ENCODE measurements at regions not wholly inside any gene's neighbourhood (a gene's known extent, or its start where the extent isn't known, plus 50 kb on each side); places are given as distances from the start of the nearest gene placed in this dataset.
"Not testable (repeated sequence)": the region's sequence is repeated elsewhere in the genome, so short reads cannot be mapped to it uniquely, and the experiment has no call there.

DNA sequence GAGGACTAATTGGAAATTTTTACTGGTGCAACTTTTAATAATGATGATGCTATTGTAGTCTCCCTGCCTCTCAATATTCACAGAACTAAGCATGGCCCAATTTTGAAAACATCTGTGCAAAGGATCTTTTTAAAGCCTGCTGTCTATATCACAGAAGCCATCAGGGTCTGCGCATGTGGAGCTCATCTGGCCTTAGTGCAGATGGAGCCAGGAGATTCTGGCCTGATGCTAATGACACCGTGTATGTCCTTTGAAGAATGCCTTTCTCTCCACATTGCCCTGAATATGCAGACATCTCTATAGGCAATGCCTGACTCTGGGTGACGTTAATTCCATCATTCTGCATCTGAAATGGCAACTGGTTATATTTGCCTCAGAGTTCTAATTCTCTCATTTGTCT is 1205.9 kb downstream of the AACS start:
- H3K79me2 ChIP-seq (ENCODE audit: insufficient read depth, low read length): no peaks in the 10 kb centered on the region
- H4K20me1 ChIP-seq (ENCODE audit: insufficient read depth, low read length): no peaks in the 10 kb centered on the region
- H3K27ac ChIP-seq (ENCODE audit: low read depth, low read length): no peak overlapping the region
- no peak overlapping the region for H3K4me3 ChIP-seq (ENCODE audit: insufficient read depth, low read length)
- no peaks in the 10 kb centered on the region for H3K36me3 ChIP-seq (ENCODE audit: insufficient read depth, low read length)
- no peaks in the 10 kb centered on the region for H3K9me3 ChIP-seq (ENCODE audit: low read depth, low read length)
- H3K4me2 ChIP-seq (ENCODE audit: insufficient read depth, low read length): no peak overlapping the region
- H2AFZ ChIP-seq (ENCODE audit: low read length): no peak overlapping the region
- TF ChIP-seq, protein P1, sequence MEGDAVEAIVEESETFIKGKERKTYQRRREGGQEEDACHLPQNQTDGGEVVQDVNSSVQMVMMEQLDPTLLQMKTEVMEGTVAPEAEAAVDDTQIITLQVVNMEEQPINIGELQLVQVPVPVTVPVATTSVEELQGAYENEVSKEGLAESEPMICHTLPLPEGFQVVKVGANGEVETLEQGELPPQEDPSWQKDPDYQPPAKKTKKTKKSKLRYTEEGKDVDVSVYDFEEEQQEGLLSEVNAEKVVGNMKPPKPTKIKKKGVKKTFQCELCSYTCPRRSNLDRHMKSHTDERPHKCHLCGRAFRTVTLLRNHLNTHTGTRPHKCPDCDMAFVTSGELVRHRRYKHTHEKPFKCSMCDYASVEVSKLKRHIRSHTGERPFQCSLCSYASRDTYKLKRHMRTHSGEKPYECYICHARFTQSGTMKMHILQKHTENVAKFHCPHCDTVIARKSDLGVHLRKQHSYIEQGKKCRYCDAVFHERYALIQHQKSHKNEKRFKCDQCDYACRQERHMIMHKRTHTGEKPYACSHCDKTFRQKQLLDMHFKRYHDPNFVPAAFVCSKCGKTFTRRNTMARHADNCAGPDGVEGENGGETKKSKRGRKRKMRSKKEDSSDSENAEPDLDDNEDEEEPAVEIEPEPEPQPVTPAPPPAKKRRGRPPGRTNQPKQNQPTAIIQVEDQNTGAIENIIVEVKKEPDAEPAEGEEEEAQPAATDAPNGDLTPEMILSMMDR (IDR thresholded peaks at IDR 0.05; ENCODE audit: extremely low read depth, low read depth, low read length): no peak
- no peaks in the 10 kb centered on the region for H3K4me1 ChIP-seq (ENCODE audit: insufficient read depth, low read length)
- no peaks in the 10 kb centered on the region for H3K27me3 ChIP-seq (ENCODE audit: insufficient read depth, low read length)
- DNase-seq (ENCODE audit: insufficient read length, low spot score, missing footprints): no peak

DNA sequence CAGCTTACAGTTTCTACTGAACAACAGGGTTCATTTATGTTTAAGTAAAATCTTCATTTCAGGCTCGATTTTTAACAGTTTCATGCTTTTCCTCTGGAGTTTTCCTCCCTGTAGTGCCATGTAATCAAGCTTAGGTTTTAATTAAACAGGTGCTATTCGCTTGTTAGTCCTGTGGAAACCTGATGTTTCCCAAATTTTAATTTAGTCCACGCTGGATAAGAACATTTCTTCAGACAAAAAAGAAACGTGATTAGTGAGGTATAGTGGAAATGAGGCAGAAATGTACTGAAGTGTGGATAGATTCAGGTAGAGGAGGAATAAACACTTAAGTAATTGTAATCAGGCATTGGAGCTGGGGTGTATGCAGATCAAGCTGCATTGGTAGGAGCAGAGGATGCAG is 1217.5 kb downstream of the AACS start:
- no peaks in the 10 kb centered on the region for H3K27me3 ChIP-seq (ENCODE audit: insufficient read depth, low read length)
- H4K20me1 ChIP-seq (ENCODE audit: insufficient read depth, low read length): no peaks in the 10 kb centered on the region
- no peaks in the 10 kb centered on the region for H3K9me3 ChIP-seq (ENCODE audit: low read depth, low read length)
- no peak overlapping the region for H2AFZ ChIP-seq (ENCODE audit: low read length)
- no peak overlapping the region for H3K4me2 ChIP-seq (ENCODE audit: insufficient read depth, low read length)
- no peak for DNase-seq (ENCODE audit: insufficient read length, low spot score, missing footprints)
- H3K4me3 ChIP-seq (ENCODE audit: insufficient read depth, low read length): no peak overlapping the region
- TF ChIP-seq, protein P1 (IDR thresholded peaks at IDR 0.05; ENCODE audit: extremely low read depth, low read depth, low read length): no peak
- H3K79me2 ChIP-seq (ENCODE audit: insufficient read depth, low read length): no peaks in the 10 kb centered on the region
- no peaks in the 10 kb centered on the region for H3K4me1 ChIP-seq (ENCODE audit: insufficient read depth, low read length)
- no peaks in the 10 kb centered on the region for H3K36me3 ChIP-seq (ENCODE audit: insufficient read depth, low read length)
- no peak overlapping the region for H3K27ac ChIP-seq (ENCODE audit: low read depth, low read length)

DNA sequence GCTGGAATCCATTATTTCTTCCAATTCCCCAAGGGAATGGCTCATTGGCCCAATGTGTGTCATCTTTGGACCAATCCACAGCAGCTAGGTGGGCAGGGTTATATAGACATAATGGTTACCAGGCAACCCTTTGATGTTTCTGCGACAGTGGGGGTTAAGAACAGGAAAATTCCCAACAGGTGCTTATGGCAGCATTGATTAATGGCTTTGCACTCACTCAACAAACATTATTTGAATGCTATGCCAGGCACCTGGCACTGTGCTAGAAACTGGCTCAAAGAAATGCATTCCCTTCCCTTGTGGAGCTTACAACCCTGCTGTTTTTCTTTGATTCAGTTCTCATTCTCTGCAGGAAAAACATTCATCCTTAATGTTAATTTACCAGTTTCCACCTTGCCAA is 1221.0 kb downstream of the AACS start:
- H3K36me3 ChIP-seq (ENCODE audit: insufficient read depth, low read length): no peaks in the 10 kb centered on the region
- H3K27ac ChIP-seq (ENCODE audit: low read depth, low read length): no peak overlapping the region
- H3K79me2 ChIP-seq (ENCODE audit: insufficient read depth, low read length): no peaks in the 10 kb centered on the region
- TF ChIP-seq, protein P1 (IDR thresholded peaks at IDR 0.05; ENCODE audit: extremely low read depth, low read depth, low read length): no peak
- H3K9me3 ChIP-seq (ENCODE audit: low read depth, low read length): no peaks in the 10 kb centered on the region
- H3K4me3 ChIP-seq (ENCODE audit: insufficient read depth, low read length): no peak overlapping the region
- H2AFZ ChIP-seq (ENCODE audit: low read length): no peak overlapping the region
- no peak for DNase-seq (ENCODE audit: insufficient read length, low spot score, missing footprints)
- H4K20me1 ChIP-seq (ENCODE audit: insufficient read depth, low read length): no peaks in the 10 kb centered on the region
- H3K4me2 ChIP-seq (ENCODE audit: insufficient read depth, low read length): no peak overlapping the region
- no peaks in the 10 kb centered on the region for H3K27me3 ChIP-seq (ENCODE audit: insufficient read depth, low read length)
- H3K4me1 ChIP-seq (ENCODE audit: insufficient read depth, low read length): no peaks in the 10 kb centered on the region

DNA sequence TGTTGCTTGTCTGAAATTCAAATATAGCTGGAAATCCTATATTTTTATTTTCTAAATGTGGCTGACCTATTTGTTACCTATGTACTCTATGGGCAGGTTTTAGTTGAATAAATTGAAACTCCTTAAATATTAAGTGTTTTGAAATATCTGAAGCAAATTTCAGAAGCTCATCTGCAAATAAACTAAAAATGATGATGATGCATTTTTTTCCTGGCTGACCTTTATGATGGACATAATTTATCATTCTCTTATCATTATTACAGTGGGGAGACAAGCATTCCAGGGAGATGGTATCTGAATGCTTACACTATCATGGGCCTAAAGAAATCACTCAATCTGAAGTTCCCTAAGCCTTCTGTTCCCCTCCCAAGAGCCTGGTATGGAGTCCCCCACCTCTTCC is 1225.2 kb downstream of the AACS start:
- TF ChIP-seq, protein P1 (IDR thresholded peaks at IDR 0.05; ENCODE audit: extremely low read depth, low read depth, low read length): no peak
- Histone ChIP-seq H3K9me3 (ENCODE audit: low read depth, low read length) (no peaks in the 10 kb centered on the region), H2AFZ (ENCODE audit: low read length) (no peak overlapping the region), H3K27me3 (ENCODE audit: insufficient read depth, low read length) (no peaks in the 10 kb centered on the region), H3K4me1 (ENCODE audit: insufficient read depth, low read length) (no peaks in the 10 kb centered on the region), H3K4me2 (ENCODE audit: insufficient read depth, low read length) (no peak overlapping the region), H3K27ac (ENCODE audit: low read depth, low read length) (no peak overlapping the region), H3K4me3 (ENCODE audit: insufficient read depth, low read length) (no peak overlapping the region), H4K20me1 (ENCODE audit: insufficient read depth, low read length) (no peaks in the 10 kb centered on the region), H3K36me3 (ENCODE audit: insufficient read depth, low read length) (no peaks in the 10 kb centered on the region), H3K79me2 (ENCODE audit: insufficient read depth, low read length) (no peaks in the 10 kb centered on the region)
- DNase-seq (ENCODE audit: insufficient read length, low spot score, missing footprints): no peak

GRCh38 chr12:126291987-126292386 is 1226.8 kb downstream of the AACS start:
- H3K36me3 ChIP-seq (ENCODE audit: insufficient read depth, low read length); H3K27ac ChIP-seq (ENCODE audit: low read depth, low read length); H3K4me2 ChIP-seq (ENCODE audit: insufficient read depth, low read length); H2AFZ ChIP-seq (ENCODE audit: low read length); DNase-seq (ENCODE audit: insufficient read length, low spot score, missing footprints); H3K4me3 ChIP-seq (ENCODE audit: insufficient read depth, low read length); H3K79me2 ChIP-seq (ENCODE audit: insufficient read depth, low read length); H3K27me3 ChIP-seq (ENCODE audit: insufficient read depth, low read length); H3K4me1 ChIP-seq (ENCODE audit: insufficient read depth, low read length); H3K9me3 ChIP-seq (ENCODE audit: low read depth, low read length); H4K20me1 ChIP-seq (ENCODE audit: insufficient read depth, low read length): not testable (repeated sequence)
